ENCODE measurements at regions not wholly inside any gene's neighbourhood (a gene's known extent, or its start where the extent isn't known, plus 50 kb on each side); places are given as distances from the start of the nearest gene placed in this dataset.

GRCh38 chr15:37794947-37795346 is 139.5 kb upstream of the TMCO5A start:
- no peak for DNase-seq

- no peak for DNase-seq
These were observed 132.9 kb upstream of the TMCO5A start for GRCh38 chr15:37801529-37801928.

- DNase-seq = no peak
These were observed 127.6 kb upstream of the TMCO5A start for GRCh38 chr15:37806808-37807207.

- no peak for DNase-seq
These were observed 124.1 kb upstream of the TMCO5A start for GRCh38 chr15:37810381-37810780.

- no peak for DNase-seq
These were observed 121.1 kb upstream of the TMCO5A start for GRCh38 chr15:37813306-37813705.

- no peak for DNase-seq
These were observed 119.5 kb upstream of the TMCO5A start for GRCh38 chr15:37814847-37815515.

GRCh38 chr15:37818152-37818677 is 116.2 kb upstream of the TMCO5A start:
- DNase-seq = no peak

- peak; percentile 57 for DNase-seq
These were observed 115.2 kb upstream of the TMCO5A start for GRCh38 chr15:37819191-37819590.

GRCh38 chr15:37820380-37821128 is 113.9 kb upstream of the TMCO5A start:
- no peak for DNase-seq

GRCh38 chr15:37823601-37824275 is 110.7 kb upstream of the TMCO5A start:
- no peak for DNase-seq

GRCh38 chr15:37824717-37825382 is 109.6 kb upstream of the TMCO5A start:
- DNase-seq = peak; percentile 78

- peak; percentile 69 for DNase-seq
These were observed 97.2 kb upstream of the TMCO5A start for GRCh38 chr15:37837276-37837675.

GRCh38 chr15:37847776-37848175 is 86.7 kb upstream of the TMCO5A start:
- no peak for DNase-seq

- no peak for DNase-seq
These were observed 78.3 kb upstream of the TMCO5A start for GRCh38 chr15:37856109-37856508.

GRCh38 chr15:37860896-37861295 is 73.5 kb upstream of the TMCO5A start:
- no peak for DNase-seq

GRCh38 chr15:37865687-37866086 is 68.8 kb upstream of the TMCO5A start:
- no peak for DNase-seq

GRCh38 chr15:37870711-37871110 is 63.7 kb upstream of the TMCO5A start:
- DNase-seq = no peak

GRCh38 chr15:37872661-37873060 is 61.8 kb upstream of the TMCO5A start:
- DNase-seq = no peak

- DNase-seq = no peak
These were observed 61.1 kb upstream of the TMCO5A start for GRCh38 chr15:37873336-37873735.

- DNase-seq = no peak
These were observed 57.5 kb upstream of the TMCO5A start for GRCh38 chr15:37876900-37877299.

- DNase-seq = peak; percentile 72
These were observed 56.3 kb upstream of the TMCO5A start for GRCh38 chr15:37877851-37878741.

All from NCI-H226 (cell line).